ENCODE measurements at regions not wholly inside any gene's neighbourhood (a gene's known extent, or its start where the extent isn't known, plus 50 kb on each side); places are given as distances from the start of the nearest gene placed in this dataset.

DNA sequence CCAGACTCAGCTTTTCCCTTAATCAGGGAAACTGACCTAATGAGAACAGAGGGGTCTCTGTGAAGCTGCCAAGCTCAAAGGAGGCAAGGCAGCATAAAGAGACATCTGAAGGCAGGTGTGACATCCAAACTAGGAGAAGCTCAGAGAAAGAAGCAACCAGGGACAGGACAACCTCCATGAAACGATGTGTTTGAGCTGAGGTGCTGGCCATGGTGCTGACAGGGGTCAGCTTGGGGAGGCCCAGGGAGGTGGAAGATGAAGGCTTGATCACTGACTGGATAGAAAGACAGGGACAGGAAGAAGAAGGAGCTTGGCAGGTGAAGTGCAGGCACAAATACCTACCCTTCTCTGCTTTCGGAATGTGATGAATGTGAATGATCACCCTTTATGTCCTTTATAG, 179.5 kb upstream of the NSMCE3 start:
- Histone ChIP-seq H3K9me1 (ENCODE audit: insufficient read depth, low read length) (no peaks in the 10 kb centered on the region), H4K8ac (ENCODE audit: low read depth in 2 of 2, low read length in 2 of 2) (no peak overlapping the region), H3K27me3 (ENCODE audit: control insufficient read depth, insufficient read depth, low read length) (no peaks in the 10 kb centered on the region), H3K4me2 (ENCODE audit: low read depth, low read length) (no peak overlapping the region), H4K20me1 (ENCODE audit: insufficient read depth, low read length) (no peaks in the 10 kb centered on the region), H3K27ac (ENCODE audit: insufficient read depth, low read length) (no peak overlapping the region), H2AFZ (replicated peaks; ENCODE audit: low read length, poor library complexity) (no peak overlapping the region), H4K91ac (ENCODE audit: insufficient read depth, low read depth, low read length) (no peak overlapping the region), H3K4me1 (ENCODE audit: control insufficient read depth, insufficient read depth, low read length) (no peaks in the 10 kb centered on the region), H2BK20ac (ENCODE audit: low read depth, low read length) (no peak overlapping the region), H3K4ac (ENCODE audit: low read depth, low read length) (no peak overlapping the region), H2AK5ac (ENCODE audit: low read depth, low read length) (no peak overlapping the region), H2AK9ac (replicated peaks; ENCODE audit: low read depth, low read length, poor library complexity) (no peak overlapping the region), H3K56ac (ENCODE audit: extremely low read depth, insufficient read depth, low read length) (no peak overlapping the region), H3K4me3 (ENCODE audit: insufficient read depth, low read depth, low read length) (no peak overlapping the region), H3K18ac (ENCODE audit: low read depth, low read length) (no peak overlapping the region), H4K5ac (ENCODE audit: low read depth, low read length) (no peak overlapping the region), H3K9ac (ENCODE audit: low read depth, low read length) (no peak overlapping the region), H3K23ac (ENCODE audit: low read depth, low read length) (no peak overlapping the region), H2BK15ac (ENCODE audit: low read depth, low read length) (no peak overlapping the region), H3K14ac (replicated peaks; ENCODE audit: low read depth, low read length) (no peak overlapping the region), H3K36me3 (ENCODE audit: control insufficient read depth, insufficient read depth, low read length) (no peaks in the 10 kb centered on the region), H3K9me3 (ENCODE audit: control insufficient read depth, insufficient read depth, low read length) (no peaks in the 10 kb centered on the region), H2BK5ac (ENCODE audit: low read depth, low read length, poor library complexity, severe bottlenecking) (no peak overlapping the region), H3K79me1 (ENCODE audit: low read depth in 1 of 2, low read length in 2 of 2) (no peaks in the 10 kb centered on the region), H2BK120ac (ENCODE audit: low read depth, low read length) (no peak overlapping the region)
- no peak for TF ChIP-seq CTCF (conservative IDR thresholded peaks at IDR 0.05; ENCODE audit: low read depth, low read length)
- TF ChIP-seq CEBPB (IDR thresholded peaks at IDR 0.05; ENCODE audit: low read depth, low read length) = no peak
- TF ChIP-seq BHLHE40 (IDR thresholded peaks at IDR 0.05; ENCODE audit: low read depth, low read length) = no peak
- TF ChIP-seq, protein P1, sequence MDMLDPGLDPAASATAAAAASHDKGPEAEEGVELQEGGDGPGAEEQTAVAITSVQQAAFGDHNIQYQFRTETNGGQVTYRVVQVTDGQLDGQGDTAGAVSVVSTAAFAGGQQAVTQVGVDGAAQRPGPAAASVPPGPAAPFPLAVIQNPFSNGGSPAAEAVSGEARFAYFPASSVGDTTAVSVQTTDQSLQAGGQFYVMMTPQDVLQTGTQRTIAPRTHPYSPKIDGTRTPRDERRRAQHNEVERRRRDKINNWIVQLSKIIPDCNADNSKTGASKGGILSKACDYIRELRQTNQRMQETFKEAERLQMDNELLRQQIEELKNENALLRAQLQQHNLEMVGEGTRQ (IDR thresholded peaks at IDR 0.05; ENCODE audit: low read depth, low read length) = no peak
- TF ChIP-seq, protein P2, sequence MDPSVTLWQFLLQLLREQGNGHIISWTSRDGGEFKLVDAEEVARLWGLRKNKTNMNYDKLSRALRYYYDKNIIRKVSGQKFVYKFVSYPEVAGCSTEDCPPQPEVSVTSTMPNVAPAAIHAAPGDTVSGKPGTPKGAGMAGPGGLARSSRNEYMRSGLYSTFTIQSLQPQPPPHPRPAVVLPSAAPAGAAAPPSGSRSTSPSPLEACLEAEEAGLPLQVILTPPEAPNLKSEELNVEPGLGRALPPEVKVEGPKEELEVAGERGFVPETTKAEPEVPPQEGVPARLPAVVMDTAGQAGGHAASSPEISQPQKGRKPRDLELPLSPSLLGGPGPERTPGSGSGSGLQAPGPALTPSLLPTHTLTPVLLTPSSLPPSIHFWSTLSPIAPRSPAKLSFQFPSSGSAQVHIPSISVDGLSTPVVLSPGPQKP (IDR thresholded peaks at IDR 0.05; ENCODE audit: borderline replicate concordance, low read depth, low read length) = no peak
- TF ChIP-seq POLR2A (IDR thresholded peaks at IDR 0.05; ENCODE audit: low read depth, low read length) = no peak
- TF ChIP-seq FOS (IDR thresholded peaks at IDR 0.05; ENCODE audit: low read depth, low read length) = no peak
- TF ChIP-seq MXI1 (IDR thresholded peaks at IDR 0.05; ENCODE audit: borderline replicate concordance, low read depth, low read length) = no peak
- TF ChIP-seq CHD1 (IDR thresholded peaks at IDR 0.05; ENCODE audit: low read depth, low read length) = no peak
- no peak for TF ChIP-seq RFX5 (IDR thresholded peaks at IDR 0.05; ENCODE audit: low read depth, low read length)
- TF ChIP-seq RCOR1 (IDR thresholded peaks at IDR 0.05; ENCODE audit: insufficient replicate concordance, low read length) = no peak
- TF ChIP-seq NFE2L2 (IDR thresholded peaks at IDR 0.05; ENCODE audit: low read depth, low read length) = no peak
- TF ChIP-seq MAZ (IDR thresholded peaks at IDR 0.05; ENCODE audit: borderline replicate concordance, low read depth, low read length) = no peak
- no peak for TF ChIP-seq MAFK (IDR thresholded peaks at IDR 0.05; ENCODE audit: low read depth, low read length)
- TF ChIP-seq SMC3 (IDR thresholded peaks at IDR 0.05; ENCODE audit: low read depth, low read length) = no peak
- TF ChIP-seq RAD21 (IDR thresholded peaks at IDR 0.05; ENCODE audit: low read length) = no peak
- BruUV-seq (replicated peaks) = no TSS peak
- dilution Hi-C loops (cut with HindIII; ENCODE audit: low sequenced_read_pairs, unreplicated experiment) (no loop called here), in situ Hi-C loops (cut with MboI; ENCODE audit: low sequenced_read_pairs) (no loop called here), intact Hi-C loops (cut with micrococcal nuclease) (no loop called here)
- ATAC-seq (ENCODE audit: low read depth) = no peak
- POLR2A ChIA-PET (ENCODE audit: unreplicated experiment) = no interaction called here
- WGBS, 2 experiments (ENCODE audit: extremely low coverage in 2 of 2, insufficient read length in 1 of 2) = no CpG with 5 or more reads among the region's 2 CpGs
- CTCF ChIA-PET = no interaction called here
- no peak for DNase-seq
